ENCODE measurements at regions not wholly inside any gene's neighbourhood (a gene's known extent, or its start where the extent isn't known, plus 50 kb on each side); places are given as distances from the start of the nearest gene placed in this dataset.

- Histone ChIP-seq H3K4me3 (ENCODE audit: low read length) (no peak overlapping the region), H3K27ac (ENCODE audit: low read length) (no peak overlapping the region), H2AFZ (ENCODE audit: low read depth, low read length) (no peak overlapping the region), H3K79me2 (replicated peaks; ENCODE audit: insufficient read depth, low read length) (no peaks in the 10 kb centered on the region), H3K9me2 (ENCODE audit: insufficient read depth, low read length) (no peaks in the 10 kb centered on the region), H3K9me3 (ENCODE audit: low read length) (no peaks in the 10 kb centered on the region), H3F3A (ENCODE audit: insufficient read depth, low read length, poor library complexity, severe bottlenecking) (no peaks in the 10 kb centered on the region), H3K4me2 (ENCODE audit: low read length) (no peak overlapping the region), H3K27me3 (ENCODE audit: insufficient read depth, low read depth, low read length) (no peaks in the 10 kb centered on the region), H3K9ac (ENCODE audit: low read length) (no peak overlapping the region), H3K36me3 (ENCODE audit: insufficient read depth, low read length) (no peaks in the 10 kb centered on the region), H4K20me1 (ENCODE audit: insufficient read depth) (no peaks in the 10 kb centered on the region)
- TF ChIP-seq REST (IDR thresholded peaks at IDR 0.05; ENCODE audit: borderline replicate concordance) = no peak
- TF ChIP-seq TAF1 (IDR thresholded peaks at IDR 0.05; ENCODE audit: low read depth) = no peak
- TF ChIP-seq MXI1 (conservative IDR thresholded peaks at IDR 0.05; ENCODE audit: poor library complexity, severe bottlenecking) = no peak
- TF ChIP-seq POLR2AphosphoS5 (IDR thresholded peaks at IDR 0.05) = no peak
- TF ChIP-seq SMC3 (conservative IDR thresholded peaks at IDR 0.05; ENCODE audit: poor library complexity) = no peak
- TF ChIP-seq CTCF (IDR thresholded peaks at IDR 0.05; ENCODE audit: poor library complexity, severe bottlenecking) = no peak
- TF ChIP-seq EZH2 (IDR thresholded peaks at IDR 0.05; ENCODE audit: borderline replicate concordance, insufficient read depth, low read length, poor library complexity, severe bottlenecking) = no peak
- TF ChIP-seq RAD21 (conservative IDR thresholded peaks at IDR 0.05) = no peak
- TF ChIP-seq EP300 (conservative IDR thresholded peaks at IDR 0.05; ENCODE audit: poor library complexity, severe bottlenecking) = no peak
Observed at GRCh38 chr11:20275987-20276965, 87.2 kb upstream of the HTATIP2 start.

DNA sequence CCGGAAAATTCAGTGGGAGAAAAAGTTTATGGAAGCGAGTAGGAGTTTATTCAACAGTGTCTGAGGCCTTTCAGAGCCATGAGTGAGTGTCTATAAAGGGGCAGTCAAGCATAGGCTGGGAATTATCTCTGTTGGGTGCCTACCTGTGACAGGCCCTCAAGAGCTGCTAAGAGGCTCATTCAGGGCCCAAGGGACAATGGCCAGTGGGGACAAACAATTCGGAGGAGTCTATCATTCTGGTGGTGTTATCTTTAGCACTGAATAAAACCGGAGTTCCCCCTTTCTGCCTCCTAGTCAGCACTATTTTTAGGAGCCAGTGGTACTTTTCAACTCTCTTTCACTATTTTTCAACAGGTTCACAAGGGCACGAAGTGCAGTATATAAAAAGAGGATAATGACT, 89.5 kb upstream of the HTATIP2 start:
- TF ChIP-seq RAD21 (conservative IDR thresholded peaks at IDR 0.05) (no peak), MXI1 (conservative IDR thresholded peaks at IDR 0.05; ENCODE audit: poor library complexity, severe bottlenecking) (no peak)
- Histone ChIP-seq H3K9me2 (ENCODE audit: insufficient read depth, low read length) (no peaks in the 10 kb centered on the region), H3K27me3 (ENCODE audit: insufficient read depth, low read depth, low read length) (no peaks in the 10 kb centered on the region), H3K4me2 (ENCODE audit: low read length) (no peak overlapping the region), H3K9ac (ENCODE audit: low read length) (no peak overlapping the region), H3K27ac (ENCODE audit: low read length) (no peak overlapping the region), H3K9me3 (ENCODE audit: low read length) (no peaks in the 10 kb centered on the region), H3K79me2 (replicated peaks; ENCODE audit: insufficient read depth, low read length) (no peaks in the 10 kb centered on the region), H3K36me3 (ENCODE audit: insufficient read depth, low read length) (no peaks in the 10 kb centered on the region), H3K4me3 (ENCODE audit: low read length) (no peak overlapping the region), H4K20me1 (ENCODE audit: insufficient read depth) (no peaks in the 10 kb centered on the region), H2AFZ (ENCODE audit: low read depth, low read length) (no peak overlapping the region), H3F3A (ENCODE audit: insufficient read depth, low read length, poor library complexity, severe bottlenecking) (no peaks in the 10 kb centered on the region)

Measured in neural cell (in vitro differentiated cells).